Lower lobe of right lung (tissue), 2 donors: ENCODE measurements at regions not wholly inside any gene's neighbourhood (a gene's known extent, or its start where the extent isn't known, plus 50 kb on each side); places are given as distances from the start of the nearest gene placed in this dataset.

ENCODE experiments used
- ATAC-seq, 2 donors: fragments of 200-7000 bp; cut with Tn5 transposase; one replicate each; pipeline ENCODE4 v1.9.1; 2020 to 2022; ENCODE audit warnings: mild to moderate bottlenecking in 2 of 2, moderate library complexity in 2 of 2
- DNase-seq: peaks from one replicate; pipeline ENCODE4 v3.0.0-alpha.2; 2020
- H3K27ac ChIP-seq: fragments of 200-600 bp; one replicate; pipeline ENCODE4 v1.8.0; 2022
- H3K27me3 ChIP-seq: fragments of 200-600 bp; one replicate; pipeline ENCODE4 v1.8.0; 2022; ENCODE audit warnings: low read depth
- H3K36me3 ChIP-seq: fragments of 200-600 bp; one replicate; pipeline ENCODE4 v1.8.0; 2022; ENCODE audit warnings: mild to moderate bottlenecking
- H3K4me1 ChIP-seq: fragments of 200-600 bp; one replicate; pipeline ENCODE4 v1.8.0; 2022
- H3K4me3 ChIP-seq: fragments of 200-600 bp; one replicate; pipeline ENCODE4 v1.8.0; 2022; ENCODE audit warnings: mild to moderate bottlenecking
- H3K9me3 ChIP-seq: fragments of 200-600 bp; one replicate; pipeline ENCODE4 v1.8.0; 2022
- CTCF ChIP-seq: fragments of 200-600 bp; IDR thresholded peaks from one replicate; pipeline ENCODE4 v1.8.0; 2022; ENCODE audit warnings: antibody characterized with exemption, mild to moderate bottlenecking
- intact Hi-C: fragments of 100-400 bp; cut with DNase I; formaldehyde crosslinking; loops from one replicate; pipeline ENCODE4 v1.11.0; 2022
- donor health status: DM: no; HTN: yes; CAD: no; lungs with severe emphysema.

DNA sequence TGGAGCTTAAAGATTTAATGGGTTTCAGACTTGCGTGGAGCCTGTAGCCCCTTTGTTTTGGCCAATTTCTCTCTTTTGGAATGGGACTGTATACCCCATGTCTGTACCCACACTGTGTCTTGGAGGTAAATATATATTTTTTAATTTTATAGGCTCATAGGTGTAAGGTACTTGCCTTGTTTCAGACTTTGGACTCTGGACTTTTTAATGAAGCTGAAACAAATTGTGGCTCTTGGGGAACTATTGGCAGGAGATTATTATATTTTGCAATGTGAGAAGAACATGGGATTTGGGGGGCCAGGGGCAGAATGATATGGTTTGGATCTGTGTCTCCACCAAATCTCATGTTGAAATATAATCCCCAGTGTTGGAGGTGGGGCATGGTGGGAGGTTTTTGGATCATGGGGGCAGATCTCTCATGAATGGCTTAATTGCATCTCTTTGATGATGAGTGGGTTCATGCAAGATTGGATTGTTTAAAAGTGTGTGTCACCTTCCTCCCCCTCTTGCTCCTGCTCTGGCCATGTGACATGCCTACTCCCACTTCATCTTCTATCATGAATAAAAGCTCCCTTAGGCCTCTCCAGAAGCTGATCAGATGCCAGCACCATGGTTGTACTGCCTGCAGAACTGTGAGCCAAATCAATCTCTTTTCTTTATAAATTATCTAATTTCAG lies 74.1 kb upstream of the ARHGAP20 start:
- DNase-seq = no peak
- ATAC-seq = no peak
- no peak overlapping the region for H3K27ac ChIP-seq
- H3K9me3 ChIP-seq = no peaks in the 10 kb centered on the region
- intact Hi-C loops = no loop called here
- TF ChIP-seq CTCF = no peak
- H3K4me1 ChIP-seq = no peaks in the 10 kb centered on the region
- H3K4me3 ChIP-seq = no peak overlapping the region
- H3K36me3 ChIP-seq = no peaks in the 10 kb centered on the region
- H3K27me3 ChIP-seq = no peaks in the 10 kb centered on the region

- no peak for DNase-seq
- no peak for ATAC-seq
- intact Hi-C loops = no loop called here
- H3K9me3 ChIP-seq = no peaks in the 10 kb centered on the region
- H3K27ac ChIP-seq = no peak overlapping the region
- H3K4me1 ChIP-seq = no peaks in the 10 kb centered on the region
- no peaks in the 10 kb centered on the region for H3K27me3 ChIP-seq
- H3K36me3 ChIP-seq = no peaks in the 10 kb centered on the region
- no peak for TF ChIP-seq CTCF
- no peak overlapping the region for H3K4me3 ChIP-seq
These were observed 73.2 kb upstream of the ARHGAP20 start for GRCh38 chr11:110785398-110785797.

- Histone ChIP-seq H3K4me1 (peaks cover 13% of the 10 kb centered on the region), H3K9me3 (peaks cover 11% of the 10 kb centered on the region), H3K27ac (no peak overlapping the region), H3K36me3 (no peaks in the 10 kb centered on the region), H3K4me3 (no peak overlapping the region), H3K27me3 (no peaks in the 10 kb centered on the region)
- intact Hi-C loops = no loop called here
- ATAC-seq = no peak
- no peak for DNase-seq
- no peak for TF ChIP-seq CTCF
These were observed 70.4 kb upstream of the ARHGAP20 start for GRCh38 chr11:110782616-110783015.

- Histone ChIP-seq H3K27ac (peak overlapping the region; percentile 74), H3K4me1 (peaks cover 35% of the 10 kb centered on the region), H3K4me3 (no peak overlapping the region), H3K9me3 (peaks cover 11% of the 10 kb centered on the region), H3K27me3 (no peaks in the 10 kb centered on the region), H3K36me3 (no peaks in the 10 kb centered on the region)
- TF ChIP-seq CTCF = no peak
- ATAC-seq (no peak), DNase-seq (no peak)
- intact Hi-C loops = no loop called here
These were observed 66.9 kb upstream of the ARHGAP20 start for GRCh38 chr11:110779108-110779507.

DNA sequence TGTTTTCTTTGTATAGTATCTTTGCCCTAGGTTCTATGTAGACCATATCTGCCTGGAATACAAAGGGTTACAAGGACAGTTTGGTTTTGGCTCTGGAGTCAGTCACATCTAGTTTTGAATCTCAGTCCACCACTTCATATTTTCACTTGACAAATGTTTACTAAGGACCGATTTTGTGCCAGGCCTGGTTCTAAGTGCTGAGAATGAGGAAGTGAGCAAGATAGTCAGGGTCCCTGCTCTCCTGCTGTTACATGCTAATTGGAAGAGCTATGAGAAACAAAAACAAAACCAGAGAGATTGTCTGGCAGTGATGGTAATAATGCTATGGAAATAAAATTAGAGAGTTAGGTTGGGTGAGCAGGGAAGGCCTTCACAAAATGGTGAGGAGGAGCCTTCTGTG lies 66.1 kb upstream of the ARHGAP20 start:
- peaks cover 11% of the 10 kb centered on the region for H3K9me3 ChIP-seq
- H3K27me3 ChIP-seq = no peaks in the 10 kb centered on the region
- no peak for DNase-seq
- no peaks in the 10 kb centered on the region for H3K36me3 ChIP-seq
- intact Hi-C loops = no loop called here
- no peak for TF ChIP-seq CTCF
- H3K4me1 ChIP-seq = peaks cover 35% of the 10 kb centered on the region
- H3K4me3 ChIP-seq = no peak overlapping the region
- peak; percentile 62 to 76 for ATAC-seq
- H3K27ac ChIP-seq = peak overlapping the region; percentile 74
